GM06990 (cell line): ENCODE measurements at regions not wholly inside any gene's neighbourhood (a gene's known extent, or its start where the extent isn't known, plus 50 kb on each side); places are given as distances from the start of the nearest gene placed in this dataset.

Experiments
- DNase-seq: peaks from one replicate; pipeline ENCODE4 v3.0.0-alpha.2; 2011; ENCODE audit not compliant: insufficient read length; ENCODE audit errors: extremely low read depth
- H3K27me3 ChIP-seq: replicated peaks from 2 replicates; pipeline ENCODE4 v1.6.0; 2011; ENCODE audit warnings: low read length; ENCODE audit not compliant: control insufficient read depth, insufficient read depth
- H3K36me3 ChIP-seq: 2 replicates; pipeline ENCODE4 v1.5.1; 2011; ENCODE audit warnings: low read length; ENCODE audit not compliant: control insufficient read depth, insufficient read depth
- H3K4me3 ChIP-seq: replicated peaks from 2 replicates; pipeline ENCODE4 v1.5.1; 2011; ENCODE audit warnings: low read depth, mild to moderate bottlenecking, control low read depth, low read length
- CTCF ChIP-seq: IDR thresholded peaks from 2 replicates; pipeline ENCODE4 v1.5.1; 2011; ENCODE audit warnings: low read length, control low read depth, mild to moderate bottlenecking, inconsistent platforms; ENCODE audit not compliant: insufficient read depth, poor library complexity, severe bottlenecking

- no peak for DNase-seq
- TF ChIP-seq CTCF: no peak
- Histone ChIP-seq H3K4me3 (no peak overlapping the region), H3K27me3 (no peaks in the 10 kb centered on the region), H3K36me3 (no peaks in the 10 kb centered on the region)
Measured at GRCh38 chr11:27926981-27927481, 180.9 kb downstream of the KIF18A start.

GRCh38 chr11:27926486-27926885, 181.5 kb downstream of the KIF18A start:
- no peak for DNase-seq
- Histone ChIP-seq H3K4me3 (no peak overlapping the region), H3K36me3 (no peaks in the 10 kb centered on the region), H3K27me3 (no peaks in the 10 kb centered on the region)
- no peak for TF ChIP-seq CTCF

- Histone ChIP-seq H3K4me3 (no peak overlapping the region), H3K27me3 (no peaks in the 10 kb centered on the region), H3K36me3 (no peaks in the 10 kb centered on the region)
- DNase-seq: no peak
- no peak for TF ChIP-seq CTCF
Measured at GRCh38 chr11:27921472-27921871, 186.5 kb downstream of the KIF18A start.

GRCh38 chr11:27916541-27917100, 191.3 kb downstream of the KIF18A start:
- peak; percentile 66 for DNase-seq
- no peaks in the 10 kb centered on the region for H3K27me3 ChIP-seq
- no peak for TF ChIP-seq CTCF
- H3K36me3 ChIP-seq: no peaks in the 10 kb centered on the region
- no peak overlapping the region for H3K4me3 ChIP-seq

- DNase-seq: no peak
- TF ChIP-seq CTCF: no peak
- H3K27me3 ChIP-seq: no peaks in the 10 kb centered on the region
- H3K36me3 ChIP-seq: no peaks in the 10 kb centered on the region
- no peak overlapping the region for H3K4me3 ChIP-seq
Measured at GRCh38 chr11:27914080-27914479, 193.9 kb downstream of the KIF18A start.

GRCh38 chr11:27913650-27914049, 194.3 kb downstream of the KIF18A start:
- no peak overlapping the region for H3K4me3 ChIP-seq
- no peak for TF ChIP-seq CTCF
- DNase-seq: no peak
- H3K27me3 ChIP-seq: no peaks in the 10 kb centered on the region
- no peaks in the 10 kb centered on the region for H3K36me3 ChIP-seq
